OCI-LY1 (cell line): ENCODE measurements at regions not wholly inside any gene's neighbourhood (a gene's known extent, or its start where the extent isn't known, plus 50 kb on each side); places are given as distances from the start of the nearest gene placed in this dataset.

Experiments
- CTCF ChIP-seq: fragments of 200-600 bp; sonication (generic), shearing (Covaris generic); IDR thresholded peaks from 2 replicates; pipeline ENCODE4 v1.5.1; 2017; ENCODE audit warnings: mild to moderate bottlenecking, antibody characterized with exemption, low read length, moderate library complexity, mixed read lengths
- EZH2 ChIP-seq: fragments of 200-600 bp; sonication (generic), shearing (Covaris generic); IDR thresholded peaks from 2 replicates; pipeline ENCODE4 v1.8.0; 2017; ENCODE audit warnings: borderline replicate concordance, mixed run types, mild to moderate bottlenecking, antibody characterized with exemption, low read length, moderate library complexity, mixed read lengths

GRCh38 chr21:24781146-24781545 is 826.1 kb downstream of the MRPL39 start:
- TF ChIP-seq CTCF, result no peak
- no peak for TF ChIP-seq EZH2
